ENCODE measurements at regions not wholly inside any gene's neighbourhood (a gene's known extent, or its start where the extent isn't known, plus 50 kb on each side); places are given as distances from the start of the nearest gene placed in this dataset.

- Histone ChIP-seq H3K4ac (ENCODE audit: low read depth, low read length) (no peak overlapping the region), H4K8ac (ENCODE audit: low read depth in 2 of 2, low read length in 2 of 2) (no peak overlapping the region), H4K91ac (ENCODE audit: insufficient read depth, low read depth, low read length) (no peak overlapping the region), H2BK5ac (ENCODE audit: low read depth, low read length, poor library complexity, severe bottlenecking) (no peak overlapping the region), H3K4me3 (ENCODE audit: insufficient read depth, low read depth, low read length) (no peak overlapping the region), H3K9me3 (ENCODE audit: control insufficient read depth, insufficient read depth, low read length) (peaks cover 8% of the 10 kb centered on the region), H3K23ac (ENCODE audit: low read depth, low read length) (no peak overlapping the region), H3K79me1 (ENCODE audit: low read depth in 1 of 2, low read length in 2 of 2) (no peaks in the 10 kb centered on the region), H3K56ac (ENCODE audit: extremely low read depth, insufficient read depth, low read length) (no peak overlapping the region), H2AFZ (replicated peaks; ENCODE audit: low read length, poor library complexity) (no peak overlapping the region), H2AK5ac (ENCODE audit: low read depth, low read length) (no peak overlapping the region), H4K5ac (ENCODE audit: low read depth, low read length) (no peak overlapping the region), H3K18ac (ENCODE audit: low read depth, low read length) (no peak overlapping the region), H3K9me1 (ENCODE audit: insufficient read depth, low read length) (no peaks in the 10 kb centered on the region), H3K9ac (ENCODE audit: low read depth, low read length) (no peak overlapping the region), H3K4me1 (ENCODE audit: control insufficient read depth, insufficient read depth, low read length) (no peaks in the 10 kb centered on the region), H2BK15ac (ENCODE audit: low read depth, low read length) (no peak overlapping the region), H4K20me1 (ENCODE audit: insufficient read depth, low read length) (no peaks in the 10 kb centered on the region), H3K4me2 (ENCODE audit: low read depth, low read length) (no peak overlapping the region), H3K36me3 (ENCODE audit: control insufficient read depth, insufficient read depth, low read length) (no peaks in the 10 kb centered on the region), H2BK120ac (ENCODE audit: low read depth, low read length) (no peak overlapping the region), H2BK20ac (ENCODE audit: low read depth, low read length) (no peak overlapping the region), H3K27me3 (ENCODE audit: control insufficient read depth, insufficient read depth, low read length) (no peaks in the 10 kb centered on the region), H3K27ac (ENCODE audit: insufficient read depth, low read length) (no peak overlapping the region), H2AK9ac (replicated peaks; ENCODE audit: low read depth, low read length, poor library complexity) (no peak overlapping the region), H3K14ac (replicated peaks; ENCODE audit: low read depth, low read length) (no peak overlapping the region)
- dilution Hi-C loops (cut with HindIII; ENCODE audit: low sequenced_read_pairs, unreplicated experiment) (no loop called here), intact Hi-C loops (cut with micrococcal nuclease) (no loop called here), in situ Hi-C loops (cut with MboI; ENCODE audit: low sequenced_read_pairs) (no loop called here)
- TF ChIP-seq MAFK (IDR thresholded peaks at IDR 0.05; ENCODE audit: low read depth, low read length): no peak
- TF ChIP-seq CEBPB (IDR thresholded peaks at IDR 0.05; ENCODE audit: low read depth, low read length): no peak
- TF ChIP-seq MXI1 (IDR thresholded peaks at IDR 0.05; ENCODE audit: borderline replicate concordance, low read depth, low read length): no peak
- TF ChIP-seq FOS (IDR thresholded peaks at IDR 0.05; ENCODE audit: low read depth, low read length): no peak
- TF ChIP-seq BHLHE40 (IDR thresholded peaks at IDR 0.05; ENCODE audit: low read depth, low read length): no peak
- TF ChIP-seq USF2 (IDR thresholded peaks at IDR 0.05; ENCODE audit: low read depth, low read length): no peak
- no peak for TF ChIP-seq SMC3 (IDR thresholded peaks at IDR 0.05; ENCODE audit: low read depth, low read length)
- TF ChIP-seq MAZ (IDR thresholded peaks at IDR 0.05; ENCODE audit: borderline replicate concordance, low read depth, low read length): no peak
- no peak for TF ChIP-seq RCOR1 (IDR thresholded peaks at IDR 0.05; ENCODE audit: insufficient replicate concordance, low read length)
- TF ChIP-seq ELK1 (IDR thresholded peaks at IDR 0.05; ENCODE audit: borderline replicate concordance, low read depth, low read length): no peak
- TF ChIP-seq RFX5 (IDR thresholded peaks at IDR 0.05; ENCODE audit: low read depth, low read length): no peak
- TF ChIP-seq CTCF (conservative IDR thresholded peaks at IDR 0.05; ENCODE audit: low read depth, low read length): no peak
- TF ChIP-seq CHD1 (IDR thresholded peaks at IDR 0.05; ENCODE audit: low read depth, low read length): no peak
- TF ChIP-seq NFE2L2 (IDR thresholded peaks at IDR 0.05; ENCODE audit: low read depth, low read length): no peak
- no peak for TF ChIP-seq POLR2A (IDR thresholded peaks at IDR 0.05; ENCODE audit: low read depth, low read length)
- TF ChIP-seq RAD21 (IDR thresholded peaks at IDR 0.05; ENCODE audit: low read length): no peak
- no CpG with 5 or more reads among the region's 1 CpG for WGBS, 2 experiments (ENCODE audit: extremely low coverage in 2 of 2, insufficient read length in 1 of 2)
- no peak for DNase-seq
- CTCF ChIA-PET: no interaction called here
- no TSS peak for BruUV-seq (replicated peaks)
- POLR2A ChIA-PET (ENCODE audit: unreplicated experiment): no interaction called here
- no peak for ATAC-seq (ENCODE audit: low read depth)
These were observed 240.8 kb upstream of the POM121L12 start for GRCh38 chr7:52794621-52795020.
